ENCODE measurements at regions not wholly inside any gene's neighbourhood (a gene's known extent, or its start where the extent isn't known, plus 50 kb on each side); places are given as distances from the start of the nearest gene placed in this dataset.

GRCh38 chr10:69712342-69712741, 82.3 kb downstream of the FAM241B start:
- no peak for DNase-seq (ENCODE audit: low read depth, low spot score)
- no TSS peak for BruUV-seq (replicated peaks)
- CTCF ChIA-PET = no interaction called here
- ATAC-seq = no peak
- H3K9me3 ChIP-seq (replicated peaks; ENCODE audit: control insufficient read depth, insufficient read depth, low read length) = no peaks in the 10 kb centered on the region
- RAD21 ChIA-PET (ENCODE audit: unreplicated experiment) = no interaction called here
- H3K79me2 ChIP-seq (ENCODE audit: control insufficient read depth, insufficient read depth, low read length) = no peaks in the 10 kb centered on the region
- POLR2A ChIA-PET = no interaction called here
- H3K4me1 ChIP-seq (ENCODE audit: control insufficient read depth, insufficient read depth, low read length) = no peaks in the 10 kb centered on the region
- no peak overlapping the region for H3K4me3 ChIP-seq
- FAIRE-seq = no peak
- no peaks in the 10 kb centered on the region; a peak in 2 of 4 replicates for H3K27me3 ChIP-seq (replicated peaks in 1 of 2; ENCODE audit: control insufficient read depth in 2 of 2, insufficient read depth in 2 of 2, low read length in 1 of 2)
- H4K20me1 ChIP-seq (ENCODE audit: control insufficient read depth, insufficient read depth) = no peaks in the 10 kb centered on the region; the same call in 1 of the 2 replicates
- no peak overlapping the region for H3K9ac ChIP-seq (ENCODE audit: control insufficient read depth, insufficient read depth, low read length)
- no peaks in the 10 kb centered on the region for H3K36me3 ChIP-seq (ENCODE audit: control insufficient read depth in 2 of 2, insufficient read depth in 2 of 2, low read length in 1 of 2)
- intact Hi-C loops (cut with micrococcal nuclease; ENCODE audit: unreplicated experiment) (no loop called here), in situ Hi-C loops (cut with MboI) (no loop called here)
- no peak overlapping the region for H2AFZ ChIP-seq (ENCODE audit: control insufficient read depth, low read depth, low read length)
- SMC1A ChIA-PET (ENCODE audit: uncharacterized antibody, unreplicated experiment) = no interaction called here
- H3K27ac ChIP-seq (ENCODE audit: control insufficient read depth, insufficient read depth) = no peak overlapping the region
- WGBS (ENCODE audit: insufficient coverage, insufficient replicate concordance, low lambda C conversion rate, missing lambda C conversion rate) = 44% methylated on average over 12 of the region's 12 CpGs
- TF ChIP-seq NR2F1 (conservative IDR thresholded peaks at IDR 0.05) (no peak), CEBPB (IDR thresholded peaks at IDR 0.05; ENCODE audit: borderline replicate concordance in 1 of 2, low read depth in 2 of 2, low read length in 2 of 2) (no peak), NRF1 (conservative IDR thresholded peaks at IDR 0.05; ENCODE audit: low read depth, low read length) (no peak), ZNF592 (IDR thresholded peaks at IDR 0.05) (no peak), LARP7 (IDR thresholded peaks at IDR 0.05) (no peak), RUNX3 (IDR thresholded peaks at IDR 0.05; ENCODE audit: low read length) (no peak), E4F1 (IDR thresholded peaks at IDR 0.05; ENCODE audit: borderline replicate concordance, partially characterized antibody) (no peak), NR2C1 (IDR thresholded peaks at IDR 0.05) (no peak), PML (IDR thresholded peaks at IDR 0.05; ENCODE audit: low read length) (no peak), E2F8 (IDR thresholded peaks at IDR 0.05; ENCODE audit: low read depth, partially characterized antibody) (no peak)
- no peak overlapping the region for H3K4me2 ChIP-seq (ENCODE audit: control insufficient read depth, insufficient read depth)
